CD4-positive, alpha-beta T cell treated with Interleukin-4 for 4 hours (primary cell): ENCODE measurements at regions not wholly inside any gene's neighbourhood (a gene's known extent, or its start where the extent isn't known, plus 50 kb on each side); places are given as distances from the start of the nearest gene placed in this dataset.

ENCODE experiments used
- DNase-seq: peaks from one replicate; pipeline ENCODE4 v3.0.0-alpha.2; 2020

- DNase-seq = no peak
Measured at GRCh38 chr5:123785162-123786071, 273.4 kb downstream of the CSNK1G3 start.

GRCh38 chr5:123783421-123783820 is 271.4 kb downstream of the CSNK1G3 start:
- DNase-seq = no peak

DNA sequence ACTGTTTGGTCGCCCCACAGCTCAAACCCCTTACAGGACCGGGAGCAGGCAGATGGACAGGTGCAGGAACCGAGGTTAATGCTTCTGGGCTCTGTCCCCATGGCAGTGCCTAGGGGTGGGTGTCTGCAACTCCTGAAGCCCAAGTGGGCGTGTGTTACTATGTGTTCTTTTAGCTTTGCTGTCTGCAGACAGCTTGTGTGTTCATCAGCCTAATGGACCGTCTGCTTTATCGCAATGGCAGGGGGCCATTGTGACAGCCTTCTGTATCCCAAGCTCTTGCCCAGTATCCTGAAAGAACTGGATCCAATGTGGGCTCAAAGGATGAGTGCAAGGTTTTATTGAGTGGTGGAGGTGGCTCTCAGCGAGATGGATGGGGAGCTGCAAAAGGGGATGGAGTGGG is 266.7 kb downstream of the CSNK1G3 start:
- DNase-seq = no peak

DNA sequence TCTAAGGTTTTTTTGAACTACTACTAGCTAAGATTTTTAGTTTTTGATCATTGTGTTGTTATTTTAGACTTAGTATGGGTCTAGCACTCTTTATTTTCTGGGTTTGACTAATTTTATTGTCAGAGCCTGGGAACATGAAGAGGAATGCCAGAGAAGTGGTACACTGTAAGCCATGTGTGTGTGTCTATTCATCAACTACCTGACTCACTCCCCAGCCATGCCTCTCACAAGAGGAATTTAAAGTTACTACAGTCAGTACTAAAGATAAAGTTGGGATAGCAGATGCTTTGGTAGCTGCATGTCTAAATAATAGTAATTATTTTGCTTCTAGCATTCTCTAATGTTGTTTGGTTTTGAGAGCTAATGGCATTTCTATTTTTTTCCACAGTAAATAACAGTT is 264.8 kb downstream of the CSNK1G3 start:
- DNase-seq = no peak

DNA sequence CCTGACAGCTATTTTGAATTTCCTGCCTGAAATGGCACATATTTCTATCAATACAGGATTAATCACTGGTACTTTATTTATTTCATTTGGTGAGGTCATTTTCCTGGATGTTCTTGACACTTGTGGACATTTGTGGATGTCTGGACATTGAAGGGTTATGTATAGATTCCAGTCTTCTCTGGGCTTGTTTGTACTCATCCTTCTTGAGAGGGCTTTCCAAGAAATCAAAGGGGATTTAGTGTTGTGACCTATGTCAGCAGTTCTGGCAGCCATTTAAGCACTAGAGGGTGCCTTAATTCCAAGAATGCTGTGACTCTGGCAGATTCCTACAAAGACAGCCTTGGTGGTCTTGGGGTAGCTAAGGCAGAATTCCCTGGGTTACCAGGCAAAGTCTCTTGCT is 259.7 kb downstream of the CSNK1G3 start:
- no peak for DNase-seq

DNA sequence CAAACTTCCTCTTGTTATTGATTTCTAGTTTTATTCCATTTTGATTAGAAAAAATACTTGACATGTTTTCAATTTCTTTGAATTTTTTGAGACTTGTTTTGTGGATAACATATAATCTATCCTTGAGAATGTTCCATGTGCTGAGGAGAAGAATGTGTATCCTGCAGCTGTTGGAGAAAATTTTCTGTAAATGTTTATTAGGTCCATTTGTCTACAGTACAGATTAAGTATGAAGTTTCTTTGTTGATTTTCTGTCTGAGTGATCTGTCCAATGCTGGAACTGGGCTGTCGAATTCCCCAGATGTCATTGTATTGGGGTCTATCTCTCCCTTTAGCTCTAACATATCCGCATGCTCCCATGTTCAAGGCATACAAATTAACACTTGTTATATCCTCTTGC is 251.2 kb downstream of the CSNK1G3 start:
- no peak for DNase-seq

GRCh38 chr5:123756816-123757215 is 244.8 kb downstream of the CSNK1G3 start:
- DNase-seq = no peak

- DNase-seq = no peak
Measured at GRCh38 chr5:123756318-123756665, 244.3 kb downstream of the CSNK1G3 start.

DNA sequence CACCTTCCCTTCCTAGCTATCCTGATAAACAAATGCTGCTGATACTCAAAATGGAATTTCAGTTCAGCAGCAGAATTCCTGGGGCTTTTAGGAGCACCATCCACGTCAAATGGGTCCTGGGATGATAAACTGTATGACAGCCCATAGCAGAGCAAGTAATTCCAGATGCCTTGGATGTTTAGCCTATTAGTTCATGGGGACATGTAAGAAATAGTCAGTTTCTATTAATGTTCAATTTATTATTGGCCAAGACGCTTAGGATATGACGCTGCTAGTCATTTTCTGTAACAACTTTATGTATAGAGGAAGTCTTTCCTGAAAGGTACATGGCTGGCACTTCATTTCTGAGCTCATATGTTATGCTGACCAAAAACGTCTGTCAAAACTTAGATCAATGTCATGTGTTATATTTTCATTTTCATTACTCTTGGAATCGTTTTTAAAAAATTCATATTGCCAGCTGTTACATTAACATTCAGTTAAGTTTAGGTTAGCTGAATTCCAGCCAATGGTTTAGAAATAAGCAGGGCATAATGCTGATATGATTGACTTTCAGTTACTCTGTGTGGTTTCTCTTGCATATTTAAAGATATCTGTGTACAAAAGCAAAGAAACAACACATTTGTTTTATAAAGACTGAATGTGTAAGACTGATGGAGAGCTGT is 243.8 kb downstream of the CSNK1G3 start:
- no peak for DNase-seq

DNA sequence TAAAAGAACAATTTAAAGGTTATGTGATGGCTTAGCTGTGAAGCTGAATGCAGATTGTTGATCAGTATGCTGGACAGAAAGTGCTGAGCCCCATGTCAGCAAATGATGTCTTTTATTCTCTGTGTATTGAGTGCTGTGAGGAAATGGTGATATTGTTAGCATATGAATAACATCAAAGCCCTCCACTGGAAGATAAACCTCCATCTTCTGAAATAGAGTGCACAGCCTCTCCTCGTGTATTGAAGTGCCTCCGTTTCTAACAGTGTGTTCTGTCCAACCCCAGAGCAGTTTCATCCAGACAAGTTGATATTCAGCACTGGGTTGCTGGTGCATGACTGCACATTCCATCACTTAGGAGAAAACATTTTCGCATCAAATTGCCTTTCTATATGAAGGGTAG is 242.9 kb downstream of the CSNK1G3 start:
- DNase-seq = no peak

- no peak for DNase-seq
Measured at GRCh38 chr5:123753937-123754891, 242.2 kb downstream of the CSNK1G3 start.

DNA sequence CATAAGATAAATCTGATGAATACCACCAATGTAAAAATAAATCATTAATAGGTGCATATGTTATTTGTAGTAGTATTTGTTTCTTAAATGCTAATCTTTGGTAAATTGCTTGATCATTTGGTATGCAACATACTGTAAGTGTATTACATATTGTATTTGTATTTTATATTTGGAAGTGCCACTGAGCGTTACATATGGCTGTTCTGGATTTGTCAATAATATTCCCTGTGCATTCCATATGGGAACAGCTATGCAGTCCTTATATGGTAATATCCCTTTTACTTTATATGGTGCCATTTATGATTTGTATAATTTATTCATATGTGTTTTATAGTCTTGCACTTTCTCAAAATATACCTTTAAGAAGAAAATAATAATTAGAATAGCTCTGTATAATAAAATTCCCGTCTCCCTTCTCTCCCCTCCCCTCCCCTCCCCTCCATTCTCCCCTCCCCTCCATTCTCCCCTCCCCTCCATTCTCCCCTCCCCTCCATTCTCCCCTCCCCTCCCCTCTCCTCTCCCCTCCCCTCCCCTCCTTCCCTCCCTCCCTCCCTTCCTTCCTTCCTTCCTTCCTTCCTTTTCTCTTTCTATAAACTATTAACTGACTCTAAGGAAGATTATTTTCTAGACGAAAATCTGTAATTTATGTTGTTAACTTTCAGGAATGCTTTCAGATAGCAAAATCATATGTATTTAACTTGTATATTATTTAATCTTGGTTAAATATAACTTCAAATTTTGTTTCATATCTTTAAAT is 241.4 kb downstream of the CSNK1G3 start:
- no peak for DNase-seq

- DNase-seq = no peak
Measured at GRCh38 chr5:123752552-123753179, 240.7 kb downstream of the CSNK1G3 start.

GRCh38 chr5:123751670-123752069 is 239.7 kb downstream of the CSNK1G3 start:
- DNase-seq = no peak

- DNase-seq = no peak
Measured at GRCh38 chr5:123748239-123748638, 236.3 kb downstream of the CSNK1G3 start.

DNA sequence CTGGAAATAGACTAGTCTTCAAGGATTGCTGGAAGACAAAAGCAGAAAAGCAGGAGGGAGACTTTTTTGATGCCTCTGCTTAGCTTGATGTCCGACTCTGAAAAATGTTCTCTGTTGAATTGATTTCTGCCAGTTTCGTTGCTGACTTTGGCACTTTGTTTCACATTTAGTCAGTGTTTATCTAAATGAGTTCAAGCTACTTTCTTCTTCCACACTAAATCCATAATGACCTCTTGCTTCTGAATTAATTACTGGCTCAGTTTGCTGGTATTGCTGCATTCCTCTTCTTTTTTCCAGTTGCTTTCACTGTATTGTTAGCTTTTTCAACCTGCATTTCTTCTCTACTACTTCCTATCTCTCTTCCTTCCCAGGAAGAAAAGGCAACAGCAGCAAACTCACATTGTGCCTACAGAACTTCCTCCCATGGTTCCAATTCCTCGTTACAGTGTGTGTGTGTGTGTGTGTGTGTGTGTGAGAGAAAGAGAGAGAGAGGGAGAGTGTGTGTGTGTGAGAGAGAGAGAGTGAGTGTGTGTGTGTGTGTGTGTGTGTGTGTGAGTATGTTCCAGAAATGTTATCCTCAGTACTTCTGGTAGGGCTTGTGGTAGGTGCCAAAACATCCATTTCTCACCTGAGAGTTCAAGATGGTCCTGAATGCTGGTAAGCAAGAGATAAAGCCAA is 234.8 kb downstream of the CSNK1G3 start:
- no peak for DNase-seq

- no peak for DNase-seq
Measured at GRCh38 chr5:123743990-123744583, 232.1 kb downstream of the CSNK1G3 start.

DNA sequence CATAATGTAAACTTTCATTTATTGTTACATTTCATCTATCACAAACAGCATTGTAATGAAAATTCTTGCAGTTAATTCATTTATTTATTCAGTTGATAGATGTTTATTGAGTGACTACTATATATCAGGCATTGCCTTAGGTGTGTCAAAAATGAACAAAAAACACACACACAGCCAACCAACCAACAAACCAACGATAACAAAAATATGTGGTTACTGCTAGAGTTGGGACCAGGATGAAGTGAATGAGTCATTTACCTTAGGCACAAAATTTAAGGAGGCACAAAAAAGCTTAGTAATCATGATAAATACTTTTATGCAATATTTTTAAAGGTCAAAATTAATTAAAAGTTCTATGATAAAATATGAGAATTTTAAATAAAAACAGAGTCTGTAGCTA is 223.4 kb downstream of the CSNK1G3 start:
- DNase-seq = no peak

GRCh38 chr5:123732257-123732656 is 220.3 kb downstream of the CSNK1G3 start:
- DNase-seq = no peak

DNA sequence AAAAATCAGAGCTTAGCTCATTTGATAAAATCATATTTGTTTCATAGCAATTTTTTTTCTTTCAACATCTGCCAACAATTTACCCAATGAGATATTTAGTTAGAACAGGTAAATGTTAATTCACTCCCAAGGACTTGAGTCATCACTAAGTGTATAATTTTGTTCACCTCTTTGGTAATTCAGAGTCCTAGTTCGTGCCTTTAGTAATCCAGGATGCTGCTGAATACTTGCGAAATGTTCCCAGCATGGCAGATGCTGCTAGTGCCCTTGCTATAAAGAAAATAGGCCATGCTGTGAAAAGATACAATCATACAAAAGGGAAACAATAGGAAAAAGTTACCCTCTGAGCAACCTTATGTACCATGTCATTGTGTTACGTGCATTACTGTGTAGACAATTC is 210.5 kb downstream of the CSNK1G3 start:
- no peak for DNase-seq

DNA sequence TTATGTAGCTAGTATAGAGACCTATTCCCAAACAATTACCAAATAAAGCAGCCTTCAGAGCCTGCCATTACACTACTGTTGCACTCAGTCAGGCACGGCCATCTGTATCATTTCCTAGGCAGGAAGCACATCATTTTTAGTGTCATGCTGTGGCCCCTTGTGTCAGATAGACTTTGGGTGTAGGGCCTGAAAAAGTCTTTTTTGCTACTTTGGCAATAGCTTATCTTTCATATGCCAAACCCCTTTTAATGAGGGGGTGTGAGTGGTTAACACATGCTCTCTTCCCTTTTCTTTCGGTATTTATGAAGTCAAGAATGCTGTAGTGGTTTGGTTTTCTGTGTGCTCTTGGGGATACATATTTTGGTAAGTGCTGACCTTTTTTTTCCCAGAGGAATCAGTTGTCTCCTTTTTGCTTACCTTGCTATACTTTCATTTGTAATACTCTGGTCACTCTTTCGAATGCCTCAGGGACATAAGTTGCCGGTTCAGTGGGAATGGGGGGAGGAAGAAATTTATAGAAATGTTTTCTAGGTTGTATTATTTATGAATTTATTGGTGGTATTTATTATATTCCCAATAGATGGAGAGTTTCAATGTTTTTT is 209.8 kb downstream of the CSNK1G3 start:
- no peak for DNase-seq
